PC-9 (cell line): ENCODE measurements at regions not wholly inside any gene's neighbourhood (a gene's known extent, or its start where the extent isn't known, plus 50 kb on each side); places are given as distances from the start of the nearest gene placed in this dataset.

Source experiments
- EZH2 ChIP-seq: fragments of 200-600 bp; sonication (generic); IDR thresholded peaks from 2 replicates; pipeline ENCODE4 v1.8.0; 2017; ENCODE audit warnings: antibody characterized with exemption, low read depth
- TF ChIP-seq, protein P1 (sequence below): fragments of 200-600 bp; sonication (generic); conservative IDR thresholded peaks from 2 replicates; pipeline ENCODE4 v1.6.1; 2017; ENCODE audit warnings: mixed run types, antibody characterized with exemption, mild to moderate bottlenecking, moderate library complexity

DNA sequence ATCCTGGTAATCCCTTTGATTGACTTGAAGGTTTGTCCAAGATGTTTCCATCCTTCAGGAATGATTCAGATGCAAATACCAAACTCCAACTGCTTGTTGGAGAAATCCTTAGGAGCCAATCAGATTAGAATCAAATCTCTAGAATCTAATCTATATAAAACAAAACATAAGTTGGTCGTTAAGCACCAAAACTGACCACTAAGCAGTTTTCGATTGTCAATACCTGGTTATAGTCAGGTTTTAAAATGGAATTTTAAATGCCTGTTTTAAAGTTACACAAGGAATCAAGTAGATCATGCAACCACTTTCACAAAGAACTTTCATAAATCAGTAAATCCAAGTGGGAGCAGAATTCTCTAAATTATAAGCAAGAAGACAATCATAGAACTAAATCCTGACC is 236.1 kb downstream of the PARM1 start:
- TF ChIP-seq, protein P1, sequence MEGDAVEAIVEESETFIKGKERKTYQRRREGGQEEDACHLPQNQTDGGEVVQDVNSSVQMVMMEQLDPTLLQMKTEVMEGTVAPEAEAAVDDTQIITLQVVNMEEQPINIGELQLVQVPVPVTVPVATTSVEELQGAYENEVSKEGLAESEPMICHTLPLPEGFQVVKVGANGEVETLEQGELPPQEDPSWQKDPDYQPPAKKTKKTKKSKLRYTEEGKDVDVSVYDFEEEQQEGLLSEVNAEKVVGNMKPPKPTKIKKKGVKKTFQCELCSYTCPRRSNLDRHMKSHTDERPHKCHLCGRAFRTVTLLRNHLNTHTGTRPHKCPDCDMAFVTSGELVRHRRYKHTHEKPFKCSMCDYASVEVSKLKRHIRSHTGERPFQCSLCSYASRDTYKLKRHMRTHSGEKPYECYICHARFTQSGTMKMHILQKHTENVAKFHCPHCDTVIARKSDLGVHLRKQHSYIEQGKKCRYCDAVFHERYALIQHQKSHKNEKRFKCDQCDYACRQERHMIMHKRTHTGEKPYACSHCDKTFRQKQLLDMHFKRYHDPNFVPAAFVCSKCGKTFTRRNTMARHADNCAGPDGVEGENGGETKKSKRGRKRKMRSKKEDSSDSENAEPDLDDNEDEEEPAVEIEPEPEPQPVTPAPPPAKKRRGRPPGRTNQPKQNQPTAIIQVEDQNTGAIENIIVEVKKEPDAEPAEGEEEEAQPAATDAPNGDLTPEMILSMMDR, result no peak
- no peak for TF ChIP-seq EZH2
